GM19043 (cell line): ENCODE measurements at regions not wholly inside any gene's neighbourhood (a gene's known extent, or its start where the extent isn't known, plus 50 kb on each side); places are given as distances from the start of the nearest gene placed in this dataset.

ENCODE experiments used
- ATAC-seq: cut with Tn5 transposase; IDR thresholded peaks from one replicate; pipeline ENCODE4 v1.9.1; 2021; ENCODE audit warnings: low read depth; ENCODE audit not compliant: unreplicated experiment

GRCh38 chr12:130068741-130069140 lies 93.5 kb upstream of the FZD10 start:
- ATAC-seq, result no peak

- no peak for ATAC-seq
Observed at GRCh38 chr12:130070126-130070611, 92.1 kb upstream of the FZD10 start.

GRCh38 chr12:130073721-130074120 lies 88.5 kb upstream of the FZD10 start:
- ATAC-seq, result no peak

GRCh38 chr12:130074661-130075406 lies 87.4 kb upstream of the FZD10 start:
- no peak for ATAC-seq

GRCh38 chr12:130075497-130076076 lies 86.7 kb upstream of the FZD10 start:
- ATAC-seq, result no peak

GRCh38 chr12:130076126-130076525 lies 86.1 kb upstream of the FZD10 start:
- ATAC-seq, result no peak

- no peak for ATAC-seq
Observed at GRCh38 chr12:130076752-130077151, 85.5 kb upstream of the FZD10 start.

- ATAC-seq, result no peak
Observed at GRCh38 chr12:130078852-130079251, 83.4 kb upstream of the FZD10 start.

GRCh38 chr12:130079279-130079678 lies 83.0 kb upstream of the FZD10 start:
- ATAC-seq, result no peak

GRCh38 chr12:130080205-130080604 lies 82.1 kb upstream of the FZD10 start:
- ATAC-seq, result no peak

- no peak for ATAC-seq
Observed at GRCh38 chr12:130081117-130081805, 81.0 kb upstream of the FZD10 start.

- ATAC-seq, result no peak
Observed at GRCh38 chr12:130083002-130083401, 79.3 kb upstream of the FZD10 start.

- no peak for ATAC-seq
Observed at GRCh38 chr12:130083734-130084133, 78.5 kb upstream of the FZD10 start.

GRCh38 chr12:130084359-130084758 lies 77.9 kb upstream of the FZD10 start:
- no peak for ATAC-seq

- no peak for ATAC-seq
Observed at GRCh38 chr12:130086248-130086647, 76.0 kb upstream of the FZD10 start.

- no peak for ATAC-seq
Observed at GRCh38 chr12:130086797-130087196, 75.5 kb upstream of the FZD10 start.

- ATAC-seq, result no peak
Observed at GRCh38 chr12:130087222-130087621, 75.0 kb upstream of the FZD10 start.

- ATAC-seq, result no peak
Observed at GRCh38 chr12:130088504-130088903, 73.8 kb upstream of the FZD10 start.

- no peak for ATAC-seq
Observed at GRCh38 chr12:130090542-130090941, 71.7 kb upstream of the FZD10 start.

- no peak for ATAC-seq
Observed at GRCh38 chr12:130093380-130093779, 68.9 kb upstream of the FZD10 start.

- no peak for ATAC-seq
Observed at GRCh38 chr12:130097342-130097741, 64.9 kb upstream of the FZD10 start.

GRCh38 chr12:130097798-130098255 lies 64.4 kb upstream of the FZD10 start:
- no peak for ATAC-seq
